ENCODE measurements at regions not wholly inside any gene's neighbourhood (a gene's known extent, or its start where the extent isn't known, plus 50 kb on each side); places are given as distances from the start of the nearest gene placed in this dataset.

- no peaks in the 10 kb centered on the region for H3K27me3 ChIP-seq
- H3K4me3 ChIP-seq: no peak overlapping the region
- TF ChIP-seq CTCF (IDR thresholded peaks at IDR 0.05) (no peak), POLR2A (IDR thresholded peaks at IDR 0.05) (no peak)
- no peak overlapping the region for H3K27ac ChIP-seq
- no peak for ATAC-seq
- no peak for DNase-seq
- intact Hi-C loops (cut with DNase I): no loop called here
- H3K9me3 ChIP-seq: no peaks in the 10 kb centered on the region
- H3K4me1 ChIP-seq: no peaks in the 10 kb centered on the region
- H3K36me3 ChIP-seq: no peaks in the 10 kb centered on the region
These were observed 444.0 kb upstream of the LRRTM1 start for GRCh38 chr2:80748592-80748991.

GRCh38 chr2:80737047-80737446, 432.5 kb upstream of the LRRTM1 start:
- H3K4me3 ChIP-seq: no peak overlapping the region
- H3K9me3 ChIP-seq: peaks cover 0 to 44% (median 5%) of the 10 kb centered on the region in 12 donors
- no peak for DNase-seq
- no peaks in the 10 kb centered on the region for H3K36me3 ChIP-seq
- H3K27ac ChIP-seq: no peak overlapping the region
- ATAC-seq: no peak
- H3K27me3 ChIP-seq: no peaks in the 10 kb centered on the region
- no peaks in the 10 kb centered on the region for H3K4me1 ChIP-seq
- intact Hi-C loops (cut with DNase I): no loop called here
- 85 to 92% (median 88%) methylated on average over 3 of the region's 3 CpGs for WGBS, 4 donors
- TF ChIP-seq CTCF (IDR thresholded peaks at IDR 0.05) (no peak), POLR2A (IDR thresholded peaks at IDR 0.05) (no peak)

GRCh38 chr2:80725001-80725400, 420.4 kb upstream of the LRRTM1 start:
- H3K27me3 ChIP-seq: no peaks in the 10 kb centered on the region
- DNase-seq: no peak
- no peak overlapping the region for H3K27ac ChIP-seq
- peaks cover 0 to 19% (median 0%) of the 10 kb centered on the region in 12 donors for H3K9me3 ChIP-seq
- H3K4me3 ChIP-seq: no peak overlapping the region
- TF ChIP-seq POLR2A (IDR thresholded peaks at IDR 0.05) (no peak), CTCF (IDR thresholded peaks at IDR 0.05) (no peak)
- no peak for ATAC-seq
- intact Hi-C loops (cut with DNase I): no loop called here
- H3K36me3 ChIP-seq: no peaks in the 10 kb centered on the region
- H3K4me1 ChIP-seq: no peaks in the 10 kb centered on the region
- 40 to 48% (median 43%) methylated on average over 1 of the region's 1 CpG for WGBS, 4 donors

DNA sequence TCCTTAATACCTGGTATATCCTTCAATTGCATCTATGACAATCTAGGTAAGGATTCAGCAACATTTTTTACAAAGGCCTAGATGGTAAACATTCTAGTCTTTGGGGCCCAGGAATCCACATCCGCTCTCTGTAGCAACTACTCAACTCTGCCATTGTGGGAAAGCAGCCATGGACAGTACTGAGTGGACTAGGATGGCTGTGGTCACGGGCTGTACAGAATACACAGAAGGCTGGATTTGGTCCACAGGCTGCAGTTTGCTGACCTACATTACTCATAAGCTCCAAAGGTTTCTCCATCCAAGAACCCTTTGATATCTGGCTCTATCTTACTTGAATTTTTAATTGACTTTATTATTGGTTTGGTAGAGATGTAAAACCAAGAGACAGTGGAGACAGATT, 418.3 kb upstream of the LRRTM1 start:
- 79 to 86% (median 81%) methylated on average over 2 of the region's 2 CpGs for WGBS, 4 donors
- H3K4me1 ChIP-seq: no peaks in the 10 kb centered on the region
- H3K9me3 ChIP-seq: peaks cover 0 to 17% (median 0%) of the 10 kb centered on the region in 12 donors
- H3K4me3 ChIP-seq: no peak overlapping the region
- no peak for ATAC-seq
- DNase-seq: no peak
- H3K36me3 ChIP-seq: no peaks in the 10 kb centered on the region
- intact Hi-C loops (cut with DNase I): no loop called here
- TF ChIP-seq CTCF (IDR thresholded peaks at IDR 0.05) (no peak), POLR2A (IDR thresholded peaks at IDR 0.05) (no peak)
- H3K27ac ChIP-seq: no peak overlapping the region
- H3K27me3 ChIP-seq: no peaks in the 10 kb centered on the region

Measured in heart left ventricle (tissue), 16 donors.